T-helper 1 cell treated with Interleukin-12 subunit alpha and Interleukin-12 subunit beta and Interleukin-4 antibody, amounts not matched to agents 30 ng/mL and 1 ng/mL, for 36 hours (primary cell): ENCODE measurements at regions not wholly inside any gene's neighbourhood (a gene's known extent, or its start where the extent isn't known, plus 50 kb on each side); places are given as distances from the start of the nearest gene placed in this dataset.

Source experiments
- intact Hi-C: fragments of 100-400 bp; cut with micrococcal nuclease; formaldehyde crosslinking; loops from one replicate; pipeline ENCODE4 v1.15.1; 2024

DNA sequence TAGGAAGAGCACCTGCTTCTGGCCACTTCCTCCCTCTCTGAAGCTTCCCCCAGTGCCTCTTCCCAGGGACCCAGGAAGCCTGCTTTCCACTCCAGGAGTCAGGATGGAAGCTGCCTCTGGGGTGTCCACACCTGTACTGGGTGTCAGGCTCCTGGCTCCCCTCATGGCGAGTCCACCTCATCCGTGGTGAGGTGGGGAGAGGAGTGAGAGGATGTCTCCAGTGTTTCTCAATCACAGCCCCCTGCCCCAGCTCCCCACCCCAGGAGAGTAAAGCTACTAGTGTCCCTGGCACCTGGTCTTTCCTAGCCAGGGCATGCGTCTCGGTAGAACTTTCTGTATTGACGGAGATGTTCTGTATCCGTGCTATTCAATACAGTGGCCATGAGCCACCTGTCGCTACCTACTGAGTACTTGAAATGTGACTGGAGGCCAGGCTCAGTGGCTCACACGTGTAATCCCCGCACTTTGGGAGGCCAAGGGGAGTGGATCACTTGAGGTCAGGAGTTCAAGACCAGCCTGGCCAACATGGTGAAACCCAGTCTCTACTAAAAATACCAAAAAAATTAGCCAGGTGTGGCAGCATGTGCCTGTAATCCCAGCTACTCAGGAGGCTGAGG is 171.2 kb upstream of the HAAO start:
- intact Hi-C loops = no loop called here

DNA sequence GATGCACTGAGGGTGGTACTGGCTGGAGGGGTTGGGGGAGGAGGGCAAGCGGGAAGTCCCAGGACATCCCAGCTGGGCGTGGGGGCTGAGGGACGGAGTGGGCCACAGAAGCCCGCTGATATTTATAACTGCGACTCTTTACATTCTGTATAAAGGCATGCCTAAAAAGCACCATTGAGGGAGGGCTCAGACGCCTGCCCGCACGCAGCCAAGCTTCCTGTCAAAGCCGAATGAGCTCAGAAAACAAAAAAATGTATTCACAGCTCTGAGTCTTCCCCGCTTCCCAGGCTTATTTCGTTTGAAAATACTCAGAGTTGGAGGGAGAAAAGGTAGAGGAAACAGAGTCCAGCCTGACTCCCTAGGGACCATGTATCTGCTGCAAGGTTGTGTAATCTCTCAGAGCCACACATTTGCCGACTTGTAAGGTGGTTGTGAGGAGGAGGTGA is 170.1 kb upstream of the HAAO start:
- intact Hi-C loops = no loop called here

DNA sequence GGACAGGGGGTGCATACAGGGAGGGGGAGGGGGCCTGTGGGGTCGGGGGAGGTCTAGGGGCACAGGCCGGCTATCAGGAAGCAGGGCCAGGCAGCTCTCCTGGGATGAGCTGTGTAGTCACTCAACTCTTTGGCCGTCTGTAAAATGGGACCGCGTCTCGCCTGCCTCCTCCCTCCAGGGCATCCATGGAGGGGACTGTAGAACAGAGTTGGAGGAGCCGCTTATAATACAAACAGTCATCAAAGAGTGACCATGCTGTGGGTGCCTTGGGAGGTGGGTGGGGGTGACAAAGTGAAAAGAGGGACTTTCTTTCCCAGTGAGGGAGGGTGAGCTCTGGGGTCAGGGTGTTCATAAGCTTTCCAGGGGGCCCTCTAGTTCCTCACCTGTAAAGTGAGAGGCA is 169.6 kb upstream of the HAAO start:
- intact Hi-C loops = no loop called here

DNA sequence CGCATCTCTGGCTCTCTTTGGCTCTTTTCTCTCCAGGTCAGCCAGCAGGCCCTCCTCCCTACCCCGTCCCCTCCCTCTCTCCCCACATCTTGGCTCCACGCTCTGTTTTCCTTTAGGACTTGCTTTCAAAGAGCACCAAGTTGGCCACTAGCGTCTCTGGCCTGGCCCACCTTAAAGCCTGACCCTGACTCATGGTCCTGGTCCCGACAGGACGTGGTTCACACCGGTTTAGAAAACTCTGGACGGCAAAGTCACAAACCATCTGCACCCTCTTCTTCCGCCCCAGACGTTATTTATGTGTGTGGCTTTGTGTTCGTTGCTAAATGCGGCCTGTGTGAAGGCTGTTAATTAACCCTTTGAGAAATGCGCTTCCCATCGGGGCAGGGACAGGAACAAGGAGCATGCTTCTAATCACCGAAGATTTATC is 169.0 kb upstream of the HAAO start:
- intact Hi-C loops = no loop called here

DNA sequence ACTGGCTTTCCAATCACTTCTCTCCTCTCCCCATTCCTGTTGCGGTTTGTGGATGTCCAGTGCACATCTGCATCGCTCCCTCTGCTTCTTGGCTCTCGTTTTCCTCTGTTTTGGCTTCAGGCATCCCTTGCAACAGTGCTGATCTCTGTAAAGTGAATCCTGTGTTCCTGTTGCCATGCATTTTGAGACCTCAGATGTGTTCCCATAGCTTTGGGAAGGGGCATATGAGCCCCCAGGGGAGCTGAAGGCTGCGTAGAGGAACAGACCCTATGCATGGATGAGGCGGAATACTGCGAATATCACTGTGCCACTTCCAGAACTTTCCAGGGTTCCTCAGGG is 168.4 kb upstream of the HAAO start:
- intact Hi-C loops = no loop called here

DNA sequence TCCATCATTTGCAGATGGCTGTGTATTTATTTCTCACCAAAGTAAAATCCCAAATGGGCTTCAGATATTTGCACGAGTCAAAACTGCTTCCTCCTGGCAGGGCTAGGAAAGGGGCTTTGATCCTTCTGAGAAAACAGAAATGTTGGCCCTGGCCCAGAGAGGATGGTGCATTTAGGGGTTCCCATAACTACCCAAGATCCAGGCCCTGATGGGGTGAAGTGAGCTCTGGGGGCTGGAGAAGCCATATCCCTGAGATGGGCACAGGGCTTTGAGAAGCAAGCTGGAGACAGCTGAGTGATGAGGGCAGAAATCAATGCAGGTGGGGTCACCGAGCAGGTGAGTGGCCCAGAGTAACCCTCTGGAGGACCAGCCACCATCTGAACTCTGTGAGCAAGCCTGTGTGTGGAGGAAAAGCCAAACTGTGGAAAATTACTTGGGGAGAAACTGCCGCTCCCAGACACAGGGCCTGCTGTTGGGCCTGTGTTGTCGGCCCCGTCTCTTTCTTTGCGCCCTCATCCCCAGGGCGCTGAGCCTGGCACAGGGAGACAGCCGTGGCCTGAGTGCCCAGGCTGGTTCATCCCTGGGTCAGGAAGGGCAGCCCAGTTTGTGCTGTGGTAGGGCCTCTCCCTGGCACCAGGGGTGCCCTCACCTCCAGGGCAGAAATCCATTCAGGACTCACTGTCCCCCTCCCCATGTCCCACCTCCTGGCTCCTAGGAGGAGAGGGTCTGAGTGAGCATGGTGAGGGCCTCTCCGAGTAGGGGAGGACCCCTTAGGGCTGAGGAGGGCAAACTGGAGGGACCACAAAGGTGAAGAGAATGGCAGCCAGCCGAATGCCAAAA is 167.8 kb upstream of the HAAO start:
- intact Hi-C loops = no loop called here

DNA sequence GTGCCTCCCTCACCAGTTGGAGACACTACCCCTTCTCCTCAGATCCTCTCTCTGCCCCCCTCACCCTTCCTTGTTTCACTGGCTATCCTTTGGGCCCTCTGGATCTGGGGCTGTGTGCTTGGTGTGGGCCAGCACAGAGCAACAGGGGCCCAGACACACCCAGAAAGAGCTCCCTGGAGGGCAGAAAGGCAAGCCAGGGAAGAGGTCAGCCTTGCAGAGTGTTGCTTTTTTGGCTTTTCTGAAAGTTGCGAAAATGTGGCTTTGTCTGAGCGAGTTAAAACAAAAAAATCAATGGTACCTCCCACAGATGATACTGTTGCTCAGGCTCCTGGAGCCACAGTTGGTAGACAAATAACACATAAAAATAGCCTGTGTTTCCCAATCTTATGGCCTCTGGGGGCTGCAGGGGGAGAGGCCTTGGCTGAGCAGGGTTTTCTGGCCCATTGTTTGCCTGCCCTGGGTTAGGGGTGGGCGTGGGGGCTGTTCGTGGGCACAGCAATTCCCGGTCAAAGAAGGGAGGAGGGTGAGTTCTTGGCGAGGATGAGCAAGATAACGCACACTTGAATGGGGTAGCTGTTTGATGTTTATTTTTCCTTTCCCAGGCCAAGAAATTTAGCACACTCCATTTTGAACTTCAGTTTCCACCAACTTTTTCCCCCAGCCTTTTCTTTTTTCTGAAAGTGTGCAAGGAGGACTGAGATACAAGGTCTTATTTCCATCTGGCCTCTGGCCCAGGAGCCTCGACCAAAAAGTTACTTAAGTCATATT is 167.0 kb upstream of the HAAO start:
- intact Hi-C loops = no loop called here

DNA sequence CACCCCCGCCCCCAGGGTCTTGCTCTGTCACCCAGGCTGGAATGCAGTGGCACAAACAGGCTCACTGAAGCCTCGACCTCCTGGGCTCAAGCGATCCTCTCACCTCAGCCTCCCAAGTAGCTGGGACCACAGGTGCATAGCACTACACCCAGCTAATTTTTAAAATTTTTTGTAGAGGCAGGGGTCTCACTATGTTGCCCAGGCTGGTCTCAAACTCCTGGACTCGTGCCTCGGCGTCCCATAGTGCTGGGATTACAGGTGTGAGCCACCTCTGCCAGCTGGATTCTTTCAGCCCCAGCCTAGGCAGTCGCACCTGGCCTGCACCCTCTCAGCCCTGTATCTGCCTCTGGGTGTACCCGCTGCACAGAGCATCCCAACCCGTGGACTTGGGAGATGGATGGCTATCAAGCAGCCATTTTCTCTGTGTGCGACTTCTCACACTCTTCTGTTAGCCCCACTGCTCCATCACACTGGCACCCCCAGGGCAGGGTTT is 166.4 kb upstream of the HAAO start:
- intact Hi-C loops = no loop called here

DNA sequence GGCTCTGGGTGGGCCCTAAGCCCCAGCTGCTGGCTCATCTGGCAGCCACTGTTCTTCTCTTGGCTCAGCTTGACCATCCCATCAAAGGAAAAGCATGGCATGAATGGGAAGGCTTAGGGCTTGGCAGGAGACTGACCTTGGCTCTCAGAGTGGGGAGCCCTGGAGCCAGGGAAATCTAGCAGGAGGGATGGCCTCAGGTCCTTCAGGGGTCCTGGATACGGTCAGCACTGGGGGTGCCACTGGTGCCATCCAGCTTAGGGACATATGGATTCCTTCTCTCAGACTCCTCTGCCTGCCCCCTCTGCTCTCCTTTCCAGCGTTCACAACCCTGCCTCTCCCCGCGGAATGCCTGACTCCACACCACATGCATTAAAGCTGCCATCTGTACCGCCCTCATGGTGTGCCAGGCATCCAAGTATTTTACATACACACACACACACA is 165.5 kb upstream of the HAAO start:
- intact Hi-C loops = no loop called here

DNA sequence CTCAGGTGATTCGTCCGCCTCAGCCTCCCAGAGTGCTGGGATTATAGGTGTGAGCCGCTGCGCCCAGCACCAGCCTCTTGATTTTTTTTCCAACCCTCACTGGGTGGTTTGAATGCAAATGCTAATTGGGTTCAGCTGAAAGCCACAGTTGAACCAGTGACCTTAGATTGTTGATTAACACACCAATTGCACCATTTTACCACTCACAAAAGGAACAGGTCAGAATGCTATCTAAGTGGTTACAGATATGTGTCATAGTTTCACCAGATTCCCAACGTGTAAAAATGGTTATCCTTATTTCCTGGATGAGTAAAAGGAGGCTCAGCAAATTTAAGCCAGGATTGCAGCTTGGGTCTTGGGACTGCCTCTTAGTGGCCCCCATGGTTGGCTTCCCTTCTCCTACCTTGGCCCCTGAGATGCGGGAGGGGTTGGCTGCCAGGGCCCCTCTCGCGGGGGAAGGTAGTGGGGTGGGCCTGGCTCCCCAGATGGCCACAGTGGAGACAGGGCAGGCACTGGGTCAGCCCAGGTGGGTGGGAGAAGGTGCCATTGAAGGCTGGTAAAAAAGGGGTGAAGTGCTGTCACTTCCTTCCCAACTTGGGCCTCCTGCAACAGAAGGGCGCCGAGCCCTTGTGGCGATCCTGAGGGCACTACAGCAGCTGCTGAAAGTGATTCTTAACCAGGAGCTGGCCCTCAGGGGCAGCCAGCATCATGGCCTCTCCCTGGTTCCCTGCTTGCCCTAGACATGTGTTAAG is 164.9 kb upstream of the HAAO start:
- intact Hi-C loops = no loop called here

DNA sequence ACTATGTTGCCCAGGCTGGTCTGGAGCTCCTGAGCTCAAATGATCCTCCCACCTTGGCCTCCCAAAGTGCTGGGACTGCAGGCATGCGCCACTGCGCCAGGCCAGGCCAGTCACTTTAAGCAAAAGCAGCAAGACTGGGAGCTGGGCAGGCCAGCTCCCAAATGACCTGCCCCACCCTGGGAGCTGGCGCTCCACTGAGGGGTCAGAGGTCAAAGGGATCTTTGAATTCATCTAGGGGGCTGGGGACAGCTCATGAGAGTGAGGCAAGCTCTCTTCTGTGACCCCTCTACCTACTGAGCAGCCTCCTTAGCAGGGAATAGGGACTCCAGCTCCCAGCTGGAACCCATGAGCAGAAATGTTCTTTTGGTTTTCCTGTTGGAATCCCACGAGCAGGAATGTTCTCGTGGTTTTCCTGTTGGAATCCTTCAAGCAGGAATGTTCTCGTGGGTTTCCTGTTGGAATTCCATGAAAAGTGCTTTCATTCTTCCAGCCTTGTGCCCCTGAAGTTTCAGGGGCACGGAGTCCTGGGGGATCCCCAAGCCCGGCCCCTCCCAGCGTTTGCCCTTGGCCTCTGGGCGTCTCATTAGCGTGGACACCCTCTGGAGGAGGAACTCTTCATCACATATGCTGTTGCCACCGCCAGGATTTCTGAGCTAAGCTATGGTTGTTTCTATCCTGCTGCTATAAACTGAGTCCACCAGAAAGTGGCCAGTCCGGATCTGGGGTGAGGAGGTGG is 162.0 kb upstream of the HAAO start:
- intact Hi-C loops = no loop called here

DNA sequence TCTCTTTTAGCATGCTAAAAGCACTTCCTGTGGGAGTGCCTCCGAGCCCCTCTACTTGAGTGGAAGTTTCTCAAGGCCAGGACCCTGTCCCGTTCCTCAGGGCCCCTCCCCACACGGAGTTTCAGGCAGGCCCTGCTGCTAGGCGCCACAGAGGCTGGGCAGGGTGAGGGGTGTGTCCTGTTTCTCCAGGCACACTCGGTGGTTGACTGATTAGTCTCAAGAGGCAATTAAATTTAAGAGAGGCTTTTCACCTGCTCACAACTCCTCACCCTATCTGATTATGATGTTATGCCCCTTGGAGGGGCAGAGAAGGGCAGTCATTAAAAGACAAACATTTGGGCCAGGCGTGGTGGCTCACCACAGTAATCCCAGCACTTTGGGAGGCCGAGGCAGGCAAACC is 160.8 kb upstream of the HAAO start:
- intact Hi-C loops = no loop called here

DNA sequence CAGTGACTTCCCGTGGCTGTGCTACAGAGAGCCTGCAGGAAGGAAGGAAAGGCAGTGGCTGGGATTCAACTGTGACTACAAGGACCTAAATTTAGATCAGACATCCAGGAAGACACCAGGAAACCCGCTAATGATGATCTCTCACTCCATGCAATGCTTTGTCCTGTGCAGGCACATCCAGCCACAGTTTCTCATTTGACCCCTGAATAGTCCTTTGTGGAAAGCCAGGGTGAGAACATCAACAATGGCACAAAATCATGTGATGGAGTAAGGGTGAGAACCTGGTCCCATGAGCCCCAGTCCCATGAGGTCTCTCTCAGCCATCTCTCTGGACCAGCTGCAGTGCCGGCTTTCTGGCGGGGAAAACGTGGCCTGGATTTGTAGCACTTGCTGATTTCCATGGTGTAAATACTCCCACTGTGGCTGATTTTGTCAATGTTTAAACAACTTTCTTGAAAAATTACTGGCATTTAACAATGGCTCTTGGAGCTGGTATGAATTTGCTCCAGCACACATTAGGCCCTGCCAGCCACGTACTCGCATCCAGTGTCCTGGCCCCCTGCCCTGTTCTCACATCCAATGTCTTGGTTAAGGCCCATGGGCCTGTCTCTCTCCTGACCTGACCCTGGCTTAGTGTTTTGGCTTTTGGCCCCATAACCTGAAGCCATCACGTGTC is 159.0 kb upstream of the HAAO start:
- intact Hi-C loops = no loop called here

DNA sequence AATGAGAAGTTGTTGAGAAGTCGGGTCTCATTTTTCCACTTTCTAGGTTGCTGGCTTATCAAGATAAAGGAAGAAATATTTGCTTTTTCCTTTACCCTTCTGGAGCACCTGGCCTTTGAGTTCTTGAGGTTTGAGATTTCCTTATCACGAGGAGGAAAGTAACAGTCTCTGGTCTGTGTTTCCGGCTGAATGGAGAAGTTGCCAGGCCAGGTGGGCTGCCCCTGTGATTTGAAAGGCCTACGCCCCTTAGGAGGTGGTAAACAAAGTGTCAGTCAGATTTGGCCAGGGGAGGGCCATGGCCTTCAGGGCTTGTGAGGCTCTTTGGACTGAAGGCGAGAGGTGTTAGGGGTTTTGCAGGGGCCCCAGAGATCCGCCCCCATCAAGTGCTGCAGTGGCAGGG is 156.7 kb upstream of the HAAO start:
- intact Hi-C loops = no loop called here

DNA sequence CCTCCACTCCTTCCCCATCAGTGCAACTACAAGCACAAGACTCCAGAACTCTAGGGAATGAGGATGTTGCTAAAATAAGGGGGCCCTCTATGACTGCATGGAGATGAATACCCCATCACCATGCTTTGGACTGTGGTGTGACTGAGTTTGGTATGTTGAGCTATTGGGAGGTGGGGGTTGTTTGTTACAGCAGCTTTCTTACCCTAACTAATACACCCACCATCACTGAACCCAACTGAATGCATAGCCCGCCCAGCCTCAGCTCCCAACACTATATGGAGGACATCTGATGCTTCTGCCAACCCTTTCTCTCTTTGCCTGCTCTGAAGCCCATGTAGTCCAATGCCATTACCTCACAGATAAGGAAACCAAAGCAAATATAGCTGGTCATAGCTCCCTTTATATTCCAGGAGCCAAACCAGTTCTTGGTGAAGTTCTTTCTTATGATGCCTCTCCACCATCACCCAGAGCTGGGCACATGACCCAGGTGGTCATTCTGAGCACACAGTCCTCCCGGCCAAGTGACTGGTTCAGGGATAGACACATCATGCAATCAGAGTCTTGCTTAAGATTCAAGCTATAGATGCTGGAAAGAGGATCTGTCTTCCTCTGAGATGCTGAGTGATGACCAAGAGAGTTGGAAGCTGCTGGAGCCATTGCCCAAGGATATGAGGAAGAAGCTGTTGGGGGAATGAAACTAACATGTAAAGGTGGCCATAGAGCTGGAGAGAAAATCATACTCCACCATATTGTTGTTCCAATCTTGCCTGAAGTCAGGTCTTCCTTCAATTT is 155.6 kb upstream of the HAAO start:
- intact Hi-C loops = loop anchor here (1.0 to 2.0 kb wide), 8 partner anchors 89 to 661 kb away; no protein-coding TSS in a partner anchor

DNA sequence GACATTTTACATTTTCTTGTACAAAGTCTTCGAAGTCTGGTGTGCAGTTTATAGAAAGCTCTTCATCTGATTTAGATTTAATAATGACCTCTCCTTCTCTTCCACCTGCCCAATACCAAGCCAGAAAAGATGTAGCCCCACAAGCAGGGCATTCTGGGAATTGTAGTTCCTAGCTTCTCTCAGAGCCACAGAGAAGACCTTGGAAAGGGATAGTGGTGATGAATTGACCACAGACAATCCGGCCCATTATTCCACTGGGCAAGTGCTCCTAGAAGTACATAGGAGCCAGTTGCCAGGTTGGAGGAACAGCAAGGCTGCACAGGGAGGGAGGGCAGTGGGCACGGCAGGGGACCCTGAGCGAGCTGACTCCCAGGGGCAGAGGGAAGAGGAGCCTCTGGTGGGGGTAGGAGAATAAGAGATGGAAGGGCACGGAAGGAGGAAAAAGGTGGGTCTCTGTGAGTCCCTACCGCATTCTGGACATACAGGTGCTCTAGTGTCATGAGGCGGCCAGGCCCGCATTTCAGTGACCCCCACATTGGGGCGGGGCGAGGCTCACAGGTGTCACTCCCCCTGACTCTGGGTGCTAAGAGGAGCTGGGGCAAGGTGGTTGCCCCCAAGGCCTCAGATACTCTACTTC is 152.5 kb upstream of the HAAO start:
- intact Hi-C loops = no loop called here

DNA sequence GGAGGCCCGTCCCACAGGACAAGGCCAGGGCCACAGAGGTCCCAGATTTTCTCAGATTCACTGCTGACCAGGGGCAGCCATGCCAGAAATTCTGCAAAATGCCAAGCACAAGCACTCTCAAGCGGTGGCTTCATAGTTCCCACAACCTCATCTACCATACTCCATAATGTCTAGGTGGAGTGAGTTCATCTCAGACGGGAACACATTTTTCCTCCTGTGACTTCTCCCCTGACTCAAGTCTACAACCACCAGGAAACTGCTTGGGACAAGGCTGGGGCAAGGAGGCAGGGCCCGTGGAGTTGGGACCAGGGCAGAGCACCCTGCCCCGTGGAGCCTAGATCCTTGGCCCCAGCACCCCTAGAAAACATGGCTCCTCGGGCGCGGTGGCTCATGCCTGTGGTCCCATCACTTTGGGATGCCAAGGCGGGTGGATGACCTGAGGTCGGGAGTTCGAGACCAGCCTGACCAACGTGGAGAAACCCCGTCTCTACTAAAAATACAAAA is 150.7 kb upstream of the HAAO start:
- intact Hi-C loops = no loop called here

DNA sequence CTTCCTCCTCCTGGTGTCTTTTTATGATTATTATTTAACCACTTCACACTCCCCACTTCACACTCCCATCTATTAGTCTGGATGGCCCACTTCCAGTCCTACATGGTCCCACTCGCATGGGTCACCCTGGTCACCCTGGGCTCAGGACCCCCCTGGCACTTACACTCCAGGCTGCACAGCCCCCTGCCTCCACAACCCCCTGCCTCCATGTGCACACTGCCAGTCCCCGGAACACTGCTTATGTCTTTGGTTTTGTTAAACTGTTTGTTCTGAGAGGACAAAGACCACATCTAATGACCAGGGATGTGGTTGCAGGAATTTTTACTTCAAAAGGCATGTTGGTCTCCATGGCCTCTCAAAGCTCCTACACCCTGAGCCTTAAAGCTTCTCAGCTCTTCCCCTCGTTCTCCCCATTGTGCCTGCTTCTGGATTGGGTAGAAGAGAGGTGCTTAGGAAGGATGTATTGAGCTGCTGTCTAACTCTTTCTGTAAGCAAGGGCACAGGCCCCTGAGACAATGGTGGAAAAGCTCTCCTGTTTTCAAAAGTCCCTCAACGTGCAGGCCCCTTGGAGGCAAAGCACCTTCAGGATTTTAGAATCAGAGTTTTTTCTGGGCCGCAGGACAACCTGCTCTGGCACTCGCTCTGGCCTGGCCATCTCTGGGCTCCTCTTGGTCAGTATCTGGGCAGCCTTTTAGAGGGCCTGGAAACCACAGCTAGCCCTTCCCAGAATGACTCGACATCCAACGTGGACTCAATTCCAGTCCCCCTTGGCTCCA is 150.0 kb upstream of the HAAO start:
- intact Hi-C loops = no loop called here
